ENCODE measurements at regions not wholly inside any gene's neighbourhood (a gene's known extent, or its start where the extent isn't known, plus 50 kb on each side); places are given as distances from the start of the nearest gene placed in this dataset.

GRCh38 chr10:113236998-113237397 lies 287.0 kb downstream of the TCF7L2 start (continued):
- no peak for TF ChIP-seq CUX1 (CRISPR knock-in tag; IDR thresholded peaks at IDR 0.05)
- no peak for TF ChIP-seq MTF1 (CRISPR knock-in tag; IDR thresholded peaks at IDR 0.05; ENCODE audit: borderline replicate concordance)
- no peak for TF ChIP-seq SMARCC2 (IDR thresholded peaks at IDR 0.05; ENCODE audit: low read depth)
- no peak for TF ChIP-seq ZNF134 (CRISPR knock-in tag; conservative IDR thresholded peaks at IDR 0.05)
- no peak for TF ChIP-seq ARHGAP35 (IDR thresholded peaks at IDR 0.05; ENCODE audit: partially characterized antibody)

All from K562 (cell line).